Left forelimb (tissue), 1 donor: ENCODE measurements at regions not wholly inside any gene's neighbourhood (a gene's known extent, or its start where the extent isn't known, plus 50 kb on each side); places are given as distances from the start of the nearest gene placed in this dataset.
"Not testable (repeated sequence)": the region's sequence is repeated elsewhere in the genome, so short reads cannot be mapped to it uniquely, and the experiment has no call there.

Experiments used
- DNase-seq: peaks from one replicate; pipeline ENCODE4 v3.0.0-alpha.2; 2018; ENCODE audit warnings: low spot score

DNA sequence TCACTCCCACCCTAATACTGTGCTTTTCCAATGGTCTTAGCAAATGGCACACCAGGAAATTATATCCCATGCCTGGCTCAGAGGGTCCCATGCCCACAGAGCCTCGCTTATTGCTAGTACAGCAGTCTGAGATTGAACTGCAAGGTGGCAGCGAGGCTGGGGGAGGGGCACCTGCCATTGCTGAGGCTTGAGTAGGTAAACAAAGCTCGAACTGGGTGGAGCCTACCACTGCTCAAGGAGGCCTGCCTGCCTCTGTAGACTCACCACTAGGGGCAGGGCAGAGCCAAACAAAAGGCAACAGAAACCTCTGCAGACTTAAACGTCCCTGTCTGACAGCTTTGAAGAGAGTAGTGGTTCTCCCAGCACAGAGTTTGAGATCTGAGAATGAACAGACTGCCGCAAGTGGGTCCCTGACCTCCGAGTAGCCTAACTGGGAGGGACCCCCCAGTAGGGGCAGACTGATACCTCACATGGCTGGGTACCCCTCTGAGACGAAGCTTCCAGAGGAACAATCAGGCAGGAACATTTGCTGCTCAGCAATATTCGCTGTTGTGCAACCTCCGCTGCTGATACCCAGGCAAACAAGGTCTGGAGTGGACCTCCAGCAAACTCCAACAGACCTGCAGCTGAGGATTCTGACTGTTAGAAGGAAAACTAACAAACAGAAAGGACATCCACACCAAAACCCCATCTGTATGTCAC lies 150.7 kb upstream of the FOXA2 start:
- DNase-seq, result not testable (repeated sequence)

DNA sequence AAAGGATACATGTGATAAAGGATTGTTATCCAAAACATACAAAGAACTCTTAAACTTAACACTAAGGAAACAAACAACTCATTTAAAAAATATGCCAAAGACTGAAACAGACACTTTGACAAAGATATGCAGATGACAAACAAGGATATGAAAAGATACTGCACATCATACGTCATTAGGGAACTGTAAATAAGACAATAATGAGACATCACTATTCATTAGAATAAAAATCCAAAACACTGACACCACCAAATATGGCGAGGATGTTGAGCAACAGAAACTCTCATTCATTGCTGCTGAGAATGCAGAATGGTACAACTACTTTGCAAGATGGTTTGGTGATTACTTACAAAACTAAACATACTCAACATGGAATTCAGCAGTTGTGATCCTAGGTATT lies 156.5 kb upstream of the FOXA2 start:
- no peak for DNase-seq

DNA sequence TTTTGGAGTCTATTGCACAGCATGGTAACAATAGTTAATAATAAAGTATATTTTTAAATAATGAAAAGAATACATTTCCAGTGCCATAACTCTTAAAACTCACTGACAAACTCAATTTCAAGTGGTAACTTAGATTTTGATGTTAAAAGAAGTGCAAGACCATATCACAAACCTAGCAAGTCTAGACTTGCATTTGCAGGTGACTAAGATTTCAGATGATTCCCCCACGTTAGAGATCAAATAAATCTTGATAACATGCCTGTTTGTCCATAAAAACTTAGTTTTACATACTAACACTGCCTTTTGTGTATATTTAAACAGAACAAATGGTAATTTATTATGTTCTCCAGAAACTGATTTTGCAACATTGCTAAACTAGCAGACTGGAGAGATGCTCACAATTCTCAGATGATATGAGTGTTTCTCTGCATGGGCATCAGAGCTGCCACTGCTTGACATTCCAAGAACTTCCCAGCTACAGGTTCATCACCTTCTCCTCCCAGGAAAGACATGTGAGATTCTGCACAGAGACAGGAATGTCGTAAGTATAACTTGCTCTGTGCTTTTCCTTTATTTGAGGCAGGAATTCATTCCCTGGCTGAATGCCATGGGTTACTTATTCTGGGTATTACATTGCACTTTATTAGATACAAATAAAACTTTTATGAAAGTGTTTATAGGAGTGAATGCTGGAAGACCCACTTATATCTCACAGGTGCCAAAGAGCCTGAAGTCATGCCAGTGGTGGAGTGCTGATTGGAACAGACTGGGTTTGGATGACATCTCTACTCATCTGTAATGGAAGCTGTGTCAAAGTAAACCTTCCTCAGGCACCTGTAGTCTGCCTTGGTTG lies 160.2 kb upstream of the FOXA2 start:
- DNase-seq, result no peak

DNA sequence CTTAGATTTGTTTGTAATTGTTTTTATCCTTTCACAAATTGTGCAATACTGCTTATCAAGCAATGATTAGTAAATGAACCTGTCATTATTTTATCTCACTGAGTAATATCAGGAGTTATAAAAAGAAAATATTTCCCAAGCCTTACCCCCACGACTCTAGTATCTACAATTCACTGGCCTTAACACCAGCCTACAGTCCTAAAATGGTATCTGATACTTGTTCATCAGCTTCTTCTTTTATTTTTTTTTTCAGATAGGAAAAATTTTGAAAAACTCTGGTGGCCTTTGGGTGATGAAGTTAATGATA lies 160.8 kb upstream of the FOXA2 start:
- no peak for DNase-seq

DNA sequence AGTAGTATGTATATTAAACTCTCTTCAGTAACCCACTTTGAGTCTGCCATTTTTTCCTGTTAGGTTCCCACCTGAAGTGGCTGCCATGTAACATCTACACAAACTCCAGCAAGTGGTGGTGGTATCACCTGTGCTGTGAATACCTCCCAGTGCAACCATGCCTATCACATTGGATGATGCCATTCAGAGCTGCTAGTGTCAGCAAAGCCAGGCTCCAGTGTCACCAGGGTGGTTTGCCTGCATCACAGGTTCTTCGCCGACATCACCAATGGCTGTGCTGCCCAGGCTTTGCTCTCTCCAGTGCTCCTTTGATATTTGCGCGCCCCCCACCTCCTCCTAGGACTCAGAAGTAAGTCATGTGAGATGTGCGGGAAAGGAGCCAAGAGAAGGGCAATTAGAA lies 162.6 kb upstream of the FOXA2 start:
- no peak for DNase-seq

DNA sequence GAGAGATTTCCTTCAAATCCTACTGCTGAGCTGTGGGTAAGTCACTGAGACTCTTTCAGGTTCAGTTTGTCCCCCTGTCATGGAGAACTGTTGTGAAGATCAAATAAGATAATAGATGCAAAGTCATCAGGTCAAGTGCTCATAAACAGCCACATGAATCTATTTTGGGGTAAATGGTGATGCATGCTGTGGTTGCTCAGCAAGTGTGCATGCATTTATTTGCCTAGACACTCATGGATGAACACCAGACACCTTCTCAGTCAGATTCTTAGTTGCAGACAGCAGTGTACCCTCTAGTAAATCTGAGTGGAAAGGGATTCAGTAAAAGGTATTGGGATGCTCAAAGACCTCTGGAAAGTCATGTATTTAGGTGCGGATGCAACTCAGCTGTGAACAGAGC lies 168.0 kb upstream of the FOXA2 start:
- no peak for DNase-seq

DNA sequence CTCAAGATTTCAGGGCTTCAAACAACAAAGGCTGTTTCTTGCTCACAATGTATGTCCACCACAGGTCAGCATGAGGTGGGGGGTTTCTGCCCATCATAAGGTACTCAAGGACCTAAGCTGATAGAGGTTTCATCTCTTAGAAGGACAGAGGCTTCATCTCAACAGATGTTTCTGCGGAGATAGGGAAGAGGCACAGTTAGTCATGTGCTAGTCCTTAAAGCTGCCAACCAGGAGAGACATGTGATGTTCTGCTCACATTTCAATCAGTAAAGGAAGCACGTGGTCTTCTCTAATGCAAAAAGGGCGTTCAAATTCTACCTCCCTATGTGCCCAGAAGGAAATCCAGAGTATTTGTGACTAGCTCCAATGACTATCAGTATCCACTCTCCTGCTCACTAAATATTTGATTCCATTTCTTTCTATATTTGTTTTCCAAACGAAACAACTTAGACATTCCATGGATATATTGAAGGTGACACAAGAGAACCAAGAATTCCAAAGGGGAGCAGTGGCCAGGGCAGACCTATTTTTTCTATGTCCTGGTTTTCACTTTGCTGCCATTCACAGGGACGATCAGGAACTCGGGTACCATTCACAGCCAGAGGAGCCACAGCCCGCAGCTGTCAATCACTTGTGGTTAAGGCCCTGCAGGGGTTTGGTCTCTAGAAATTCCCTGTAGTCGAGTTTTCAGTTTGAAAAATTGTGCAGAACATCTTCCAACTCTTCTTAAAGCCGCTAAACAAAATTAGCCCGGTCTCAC lies 173.2 kb upstream of the FOXA2 start:
- no peak for DNase-seq

DNA sequence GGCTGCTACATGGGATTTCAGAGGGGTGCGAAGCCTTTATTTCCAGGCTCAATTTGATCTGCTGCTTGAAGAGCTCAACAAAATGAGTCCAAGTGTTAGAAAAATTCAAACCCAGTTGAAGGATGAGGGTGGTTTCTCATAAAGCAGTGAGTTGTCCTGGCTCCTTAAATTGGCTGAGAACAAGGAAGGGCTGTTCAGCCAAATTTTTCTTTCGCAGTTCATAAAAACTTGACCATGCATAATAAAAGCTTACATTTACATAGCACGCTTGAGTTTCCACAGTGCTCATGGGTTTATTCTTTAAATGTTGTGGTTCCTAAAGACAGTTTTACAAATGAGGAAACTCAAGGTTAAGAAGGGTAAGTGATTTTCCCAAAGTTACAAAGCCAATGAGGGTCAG lies 174.4 kb upstream of the FOXA2 start:
- no peak for DNase-seq

DNA sequence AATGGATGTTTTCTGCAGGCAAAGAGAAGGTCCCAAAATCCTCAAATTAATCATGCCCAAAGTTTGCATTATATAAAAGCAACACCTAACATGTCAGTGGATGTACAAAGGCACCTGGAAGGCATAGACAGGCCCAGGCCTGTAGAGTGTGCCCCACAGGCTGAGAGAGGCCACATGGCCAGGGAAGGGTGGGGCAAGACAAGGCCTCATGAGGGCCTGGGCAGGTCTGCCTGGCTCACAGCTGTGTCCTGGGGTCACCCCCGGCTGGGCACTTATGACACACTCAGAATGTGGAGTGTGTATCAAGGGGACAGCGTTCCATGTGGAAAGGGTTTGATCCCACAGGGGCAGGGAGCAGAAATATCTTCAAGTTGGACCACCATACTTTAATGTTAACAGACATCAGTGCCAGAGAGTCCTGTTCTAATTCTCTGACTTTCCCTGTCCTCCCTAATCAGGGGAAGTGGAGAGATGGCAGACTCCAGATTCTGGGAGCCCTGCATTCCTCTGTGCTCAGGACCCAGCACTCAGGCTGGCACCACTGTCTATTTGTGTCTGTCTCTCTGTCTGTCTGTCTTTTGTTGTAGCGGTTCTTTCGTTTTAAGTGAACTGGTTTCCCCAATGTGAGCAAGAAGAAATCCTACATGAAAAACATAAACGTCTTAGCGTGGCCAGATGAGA lies 178.3 kb upstream of the FOXA2 start:
- no peak for DNase-seq

DNA sequence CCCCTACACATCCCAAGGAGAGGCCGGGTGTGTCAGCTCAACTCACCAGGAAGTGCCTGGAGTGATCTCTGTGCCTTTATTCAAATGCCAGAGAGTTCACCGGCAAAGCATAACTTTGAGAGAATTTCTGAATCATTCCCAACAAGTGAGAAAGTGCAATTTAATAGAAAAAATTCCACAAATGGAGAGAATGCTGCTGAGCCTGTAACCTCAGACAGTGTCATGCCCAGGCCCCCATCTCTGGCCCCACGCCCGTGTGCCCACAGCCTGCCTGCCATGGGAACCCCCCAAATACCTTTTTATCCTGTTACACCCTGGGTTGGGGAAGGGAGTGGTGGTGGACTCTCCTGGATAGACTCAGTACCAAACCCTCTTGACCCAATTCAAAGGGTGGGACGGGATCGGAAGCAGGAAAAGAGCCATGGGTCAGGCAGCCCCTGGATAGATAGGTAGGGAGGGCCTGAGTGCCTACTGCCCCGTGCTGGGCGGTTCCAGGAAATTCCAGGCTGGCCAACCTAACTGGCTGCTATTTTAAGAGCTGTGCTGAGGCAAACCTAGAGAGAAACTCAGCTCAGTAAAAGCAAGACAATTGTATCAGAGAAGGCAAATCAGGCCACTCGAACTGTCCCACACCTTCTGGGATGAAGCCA lies 179.0 kb upstream of the FOXA2 start:
- DNase-seq, result no peak

DNA sequence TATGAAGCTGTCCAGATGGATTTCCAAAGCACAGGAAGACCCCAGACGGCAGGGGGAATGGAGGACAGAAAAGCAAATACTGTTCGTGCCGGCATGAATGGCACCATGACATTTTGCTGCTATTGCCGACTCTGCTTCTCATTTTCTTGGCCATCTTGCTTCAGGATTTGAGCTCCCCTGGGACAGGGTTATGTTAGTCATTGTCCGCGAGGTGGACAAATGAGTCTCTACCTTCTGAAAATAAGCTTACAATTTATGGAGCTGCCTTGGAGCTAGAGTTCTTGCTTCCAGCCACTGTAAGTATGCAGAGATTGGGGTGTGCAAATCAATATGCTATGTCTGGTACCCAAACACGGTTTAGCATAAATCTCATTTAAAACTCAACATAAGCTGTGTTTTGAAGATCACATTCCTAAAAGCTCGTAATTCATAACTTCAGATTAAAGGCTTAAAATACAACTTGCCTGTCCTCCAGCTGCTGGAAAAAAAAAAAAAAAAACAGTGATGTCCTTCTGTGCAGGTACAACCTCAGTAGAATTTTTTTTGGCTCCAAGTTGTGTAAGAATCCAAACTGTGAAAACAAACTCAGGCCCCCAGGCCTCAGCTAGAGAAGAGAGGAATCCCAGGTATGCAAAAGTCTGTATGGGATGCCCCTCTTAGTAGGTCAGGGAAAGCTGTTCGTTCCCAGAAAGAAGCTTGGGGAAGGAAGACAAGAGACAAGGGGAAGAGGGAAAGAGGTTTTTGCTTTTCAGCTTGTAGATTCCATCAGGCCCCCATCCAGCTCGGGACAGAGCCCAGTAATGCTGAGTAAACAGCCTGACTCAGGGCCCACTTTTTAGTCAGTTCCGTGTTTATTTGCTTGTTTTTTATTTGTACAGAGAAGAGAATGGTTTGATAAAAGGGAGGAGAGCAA lies 184.2 kb upstream of the FOXA2 start:
- DNase-seq, result no peak

DNA sequence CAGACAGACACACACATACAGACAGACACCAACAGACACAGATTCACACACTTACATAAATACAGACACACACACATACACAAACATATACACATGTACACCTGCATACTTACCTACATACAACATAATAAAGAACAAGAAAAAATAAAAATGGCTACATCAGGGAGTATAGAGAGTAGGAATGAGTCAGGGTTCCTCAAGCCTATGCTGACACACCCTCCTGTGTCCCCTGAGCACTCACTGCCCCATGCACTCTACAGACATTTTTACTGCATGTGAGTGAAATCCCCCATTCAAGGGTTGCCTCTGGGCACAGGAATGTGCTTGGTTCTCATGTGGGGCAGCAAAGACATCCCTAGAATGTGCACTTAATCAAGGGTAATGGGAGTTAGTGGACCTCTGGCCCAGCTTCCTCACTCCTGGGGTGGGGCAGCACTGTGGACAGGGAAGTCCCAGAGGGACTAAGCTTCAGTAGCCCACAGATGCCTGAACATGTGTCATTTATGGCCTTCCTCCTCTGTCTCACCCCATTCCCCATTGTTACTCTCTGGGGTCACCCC lies 185.9 kb upstream of the FOXA2 start:
- no peak for DNase-seq

DNA sequence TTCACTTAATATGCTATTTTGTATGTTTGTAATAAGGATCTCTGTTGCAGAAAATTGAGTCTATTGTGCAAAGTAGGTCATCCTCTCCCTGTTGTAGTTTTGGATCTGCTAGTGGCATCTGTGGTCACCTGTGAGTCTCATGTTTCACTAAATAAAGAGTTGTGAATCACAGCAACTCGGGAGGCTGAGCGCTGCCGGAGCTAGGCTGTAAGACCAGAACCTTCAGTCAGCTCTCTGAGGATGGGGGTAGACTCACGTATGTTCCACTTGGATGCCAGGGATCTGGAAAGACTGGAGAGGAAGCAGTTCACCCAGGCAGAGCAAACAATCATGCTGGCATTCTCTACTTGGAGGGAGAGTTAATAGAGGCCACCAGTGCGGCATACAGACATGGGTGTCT lies 187.3 kb upstream of the FOXA2 start:
- DNase-seq, result no peak

DNA sequence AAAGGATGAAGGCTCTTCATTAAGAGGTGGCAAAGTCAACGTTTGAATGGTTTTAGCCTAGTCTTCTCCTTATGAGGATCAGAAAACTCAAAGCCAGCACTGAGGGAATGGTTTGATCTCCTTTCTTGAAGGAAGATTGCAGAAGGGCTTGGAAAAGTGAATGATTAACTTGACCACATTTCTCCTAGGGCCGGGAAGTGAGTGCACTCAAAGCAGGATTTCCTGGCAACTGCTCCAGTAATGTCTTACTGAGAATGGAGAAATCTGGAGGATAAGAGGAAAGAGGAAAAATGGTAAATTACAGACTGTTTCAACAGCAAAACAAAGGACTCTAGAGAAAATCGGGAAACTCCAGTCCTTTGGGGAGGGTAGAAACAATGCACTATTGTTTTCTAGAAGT lies 189.0 kb upstream of the FOXA2 start:
- no peak for DNase-seq

DNA sequence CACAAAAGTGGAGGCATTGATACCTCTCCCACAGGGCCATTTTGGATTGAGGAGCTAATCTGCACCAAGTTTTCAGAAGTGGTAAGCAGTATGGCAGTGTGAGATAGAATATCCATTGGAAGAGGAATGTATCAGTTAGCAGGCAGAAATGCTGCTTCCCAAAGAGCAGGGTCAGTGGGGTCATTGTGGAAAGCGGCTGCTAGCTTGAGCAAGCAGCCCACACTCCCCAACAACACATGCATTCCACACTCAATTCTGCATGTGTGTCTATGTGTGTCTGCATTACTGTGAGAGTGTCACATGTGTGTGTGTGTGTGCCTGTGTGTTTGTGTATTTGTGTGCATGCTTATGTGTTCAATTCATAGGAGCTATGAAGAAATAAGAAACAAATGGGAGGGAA lies 190.9 kb upstream of the FOXA2 start:
- DNase-seq, result no peak

DNA sequence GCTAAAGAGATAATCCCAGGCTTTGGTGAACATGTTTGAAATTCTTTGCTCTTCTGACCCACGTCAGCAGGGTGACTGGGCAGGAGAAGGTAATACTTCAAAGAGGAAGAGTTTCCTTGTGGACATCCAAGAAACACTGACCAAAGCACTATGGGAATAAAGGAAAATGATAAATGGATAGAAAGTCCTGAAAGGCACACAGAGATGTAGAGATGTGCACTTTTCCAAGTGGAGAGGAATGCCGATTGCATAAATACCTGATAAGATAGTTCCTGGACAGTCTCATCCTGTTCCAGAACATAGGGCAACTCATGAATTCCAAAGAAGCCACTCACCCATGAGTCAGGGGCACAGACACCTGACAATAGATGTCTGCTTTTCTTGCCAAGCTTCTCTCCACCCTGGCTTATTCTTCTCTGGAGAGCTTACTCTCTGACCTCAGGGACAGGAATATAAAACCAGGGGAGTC lies 191.3 kb upstream of the FOXA2 start:
- no peak for DNase-seq

DNA sequence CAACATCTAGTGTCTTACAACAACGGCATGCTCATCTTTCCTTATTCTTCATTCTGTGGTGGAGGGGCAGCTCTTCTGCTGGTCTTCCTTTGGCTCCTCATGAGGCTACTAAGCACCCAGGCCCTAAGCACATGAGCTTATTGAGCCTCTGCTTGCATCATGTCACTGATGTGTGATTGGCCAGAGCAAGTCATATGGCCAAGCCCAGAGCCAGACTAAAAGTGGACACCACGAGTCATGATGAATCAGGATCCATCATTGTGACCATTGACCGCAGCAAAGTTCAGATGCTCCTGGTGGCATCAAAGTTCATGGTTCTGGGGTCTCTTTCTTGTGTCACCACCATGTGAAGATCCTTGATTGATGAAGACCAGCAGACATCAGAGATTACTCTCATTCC lies 192.0 kb upstream of the FOXA2 start:
- DNase-seq, result peak; percentile 11

DNA sequence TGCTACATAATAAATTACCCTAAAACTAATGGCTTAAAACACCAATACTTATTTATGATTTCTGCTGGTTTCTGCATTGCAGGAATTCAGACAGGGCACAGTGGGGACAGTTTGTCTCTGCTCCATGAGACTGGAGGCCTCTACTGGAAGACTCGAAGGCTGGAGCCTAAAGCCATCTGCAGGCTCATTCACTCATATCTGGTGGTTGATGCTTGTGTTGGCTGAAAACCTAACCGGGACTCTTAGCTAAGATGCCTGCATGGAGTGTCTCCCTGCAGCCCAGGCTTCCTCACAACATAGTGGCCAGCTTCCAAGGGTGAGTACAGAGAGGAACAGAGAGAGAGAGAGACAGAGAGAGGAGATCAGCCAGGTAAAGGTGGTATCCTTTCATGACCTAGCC lies 195.5 kb upstream of the FOXA2 start:
- DNase-seq, result peak; percentile 46

DNA sequence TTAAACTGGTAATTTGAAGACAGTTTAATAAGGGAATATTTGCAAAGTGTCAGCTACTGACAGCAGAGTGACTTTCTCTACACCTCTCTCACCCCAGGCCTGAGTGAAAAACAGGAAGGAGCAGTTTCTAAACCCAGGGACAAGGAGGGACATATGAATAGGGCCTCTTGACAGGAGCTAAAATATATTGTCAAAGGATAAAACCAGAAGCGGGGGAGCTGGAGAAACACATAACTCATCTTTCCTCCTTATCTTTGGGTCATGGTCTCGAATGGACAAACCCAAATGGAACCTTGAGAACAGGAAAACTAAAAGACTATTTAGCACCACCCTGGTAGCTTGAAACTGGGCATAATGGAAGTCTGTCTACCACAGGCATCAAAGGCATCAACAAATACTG lies 197.5 kb upstream of the FOXA2 start:
- DNase-seq, result no peak

DNA sequence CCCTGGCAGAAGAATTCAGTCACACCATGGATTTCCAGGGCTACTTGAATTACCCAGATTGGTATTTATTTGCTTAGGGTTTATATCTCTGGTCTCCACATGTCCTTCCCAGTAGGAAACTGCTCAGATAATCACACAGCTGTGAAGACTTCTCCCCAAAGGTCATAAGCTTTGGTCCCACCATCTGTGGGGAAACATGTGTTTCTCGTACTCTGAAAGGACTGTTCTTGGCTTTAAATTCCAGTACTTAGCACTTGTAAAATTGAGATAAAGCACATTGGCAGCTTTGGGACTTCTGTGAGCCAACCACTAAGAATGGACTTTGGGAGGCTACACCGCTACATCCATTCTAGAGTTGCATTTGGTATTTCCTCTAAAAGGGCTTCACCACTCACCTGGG lies 205.3 kb upstream of the FOXA2 start:
- DNase-seq, result peak; percentile 63
